Activated naive CD4-positive, alpha-beta T cell treated with anti-CD3 and anti-CD28 coated beads for 36 hours (primary cell): ENCODE measurements at regions not wholly inside any gene's neighbourhood (a gene's known extent, or its start where the extent isn't known, plus 50 kb on each side); places are given as distances from the start of the nearest gene placed in this dataset.

Source experiments
- CTCF ChIA-PET: fragments of 350-600 bp; sonication (Branson Sonifier 250); formaldehyde crosslinking; loops from one replicate; lab custom pipeline; 2021; ENCODE audit warnings: antibody characterized with exemption; lab: Charles Lee
- DNase-seq: peaks from one replicate; pipeline ENCODE4 v3.0.0-alpha.2; 2020
- H3K27ac Mint-ChIP-seq: one replicate; pipeline ENCODE4 v1.8.0; 2021; ENCODE audit warnings: mild to moderate bottlenecking, mixed read lengths
- H3K27me3 Mint-ChIP-seq: one replicate; pipeline ENCODE4 v1.8.0; 2021; ENCODE audit warnings: low read depth, mixed read lengths
- H3K36me3 Mint-ChIP-seq: one replicate; pipeline ENCODE4 v1.8.0; 2021; ENCODE audit warnings: low read depth, mixed read lengths
- H3K4me1 Mint-ChIP-seq: one replicate; pipeline ENCODE4 v1.8.0; 2021; ENCODE audit warnings: low read depth, mixed read lengths
- H3K4me3 Mint-ChIP-seq: one replicate; pipeline ENCODE4 v1.8.0; 2021; ENCODE audit warnings: mild to moderate bottlenecking, moderate library complexity, mixed read lengths
- H3K9me3 Mint-ChIP-seq: one replicate; pipeline ENCODE4 v1.8.0; 2021; ENCODE audit warnings: mixed read lengths
- intact Hi-C: fragments of 100-400 bp; cut with micrococcal nuclease; formaldehyde crosslinking; loops from one replicate; pipeline ENCODE4 v1.15.1; 2023

- DNase-seq, result no peak
- H3K9me3 Mint-ChIP-seq, result no peaks in the 10 kb centered on the region
- intact Hi-C loops, result no loop called here
- H3K27me3 Mint-ChIP-seq, result no peaks in the 10 kb centered on the region
- H3K4me1 Mint-ChIP-seq, result peaks cover 28% of the 10 kb centered on the region
- CTCF ChIA-PET, result interaction anchor here (3.6 kb wide), 1 partner anchor 24 kb away, joined by 16 read pairs; no protein-coding TSS in a partner anchor
- H3K4me3 Mint-ChIP-seq, result no peak overlapping the region
- no peaks in the 10 kb centered on the region for H3K36me3 Mint-ChIP-seq
- no peak overlapping the region for H3K27ac Mint-ChIP-seq
Measured at GRCh38 chr1:229203991-229204632, 66.8 kb upstream of the RAB4A start.

GRCh38 chr1:229204921-229205777 lies 65.8 kb upstream of the RAB4A start:
- Mint-ChIP-seq H3K27ac (no peak overlapping the region), H3K9me3 (no peaks in the 10 kb centered on the region), H3K36me3 (no peaks in the 10 kb centered on the region), H3K4me1 (peaks cover 30% of the 10 kb centered on the region), H3K4me3 (no peak overlapping the region), H3K27me3 (no peaks in the 10 kb centered on the region)
- CTCF ChIA-PET, result interaction anchor here (1.0 to 3.0 kb wide), 3 partner anchors 22 to 541 kb away, joined by 3 to 10 read pairs (median 3); no protein-coding TSS in a partner anchor
- DNase-seq, result peak; percentile 22
- intact Hi-C loops, result no loop called here

- H3K27ac Mint-ChIP-seq, result no peak overlapping the region
- H3K4me3 Mint-ChIP-seq, result no peak overlapping the region
- no peaks in the 10 kb centered on the region for H3K36me3 Mint-ChIP-seq
- H3K27me3 Mint-ChIP-seq, result no peaks in the 10 kb centered on the region
- no peak for DNase-seq
- no peaks in the 10 kb centered on the region for H3K9me3 Mint-ChIP-seq
- CTCF ChIA-PET, result interaction anchor here (1.0 to 3.0 kb wide), 3 partner anchors 21 to 541 kb away, joined by 3 to 10 read pairs (median 3); no protein-coding TSS in a partner anchor
- intact Hi-C loops, result no loop called here
- peaks cover 29% of the 10 kb centered on the region for H3K4me1 Mint-ChIP-seq
Measured at GRCh38 chr1:229205854-229206253, 65.1 kb upstream of the RAB4A start.

GRCh38 chr1:229207916-229208315 lies 63.0 kb upstream of the RAB4A start:
- H3K27ac Mint-ChIP-seq, result no peak overlapping the region
- intact Hi-C loops, result no loop called here
- H3K4me1 Mint-ChIP-seq, result peaks cover 27% of the 10 kb centered on the region

GRCh38 chr1:229208481-229208880 lies 62.4 kb upstream of the RAB4A start:
- CTCF ChIA-PET, result no interaction called here
- H3K9me3 Mint-ChIP-seq, result no peaks in the 10 kb centered on the region
- H3K27me3 Mint-ChIP-seq, result no peaks in the 10 kb centered on the region
- peaks cover 27% of the 10 kb centered on the region for H3K4me1 Mint-ChIP-seq
- H3K4me3 Mint-ChIP-seq, result no peak overlapping the region
- no peak overlapping the region for H3K27ac Mint-ChIP-seq
- DNase-seq, result no peak
- H3K36me3 Mint-ChIP-seq, result no peaks in the 10 kb centered on the region
- intact Hi-C loops, result no loop called here

More at GRCh38 chr1:229207916-229208315, 63.0 kb upstream of the RAB4A start:
- DNase-seq, result no peak
- H3K4me3 Mint-ChIP-seq, result no peak overlapping the region
- H3K36me3 Mint-ChIP-seq, result no peaks in the 10 kb centered on the region
- CTCF ChIA-PET, result no interaction called here
- H3K9me3 Mint-ChIP-seq, result no peaks in the 10 kb centered on the region
- no peaks in the 10 kb centered on the region for H3K27me3 Mint-ChIP-seq

- CTCF ChIA-PET, result interaction anchor here (0.5 kb wide), 1 partner anchor 45 kb away, joined by 3 read pairs; no protein-coding TSS in a partner anchor
- H3K9me3 Mint-ChIP-seq, result no peaks in the 10 kb centered on the region
- H3K27me3 Mint-ChIP-seq, result no peaks in the 10 kb centered on the region
- no peak overlapping the region for H3K27ac Mint-ChIP-seq
- H3K4me1 Mint-ChIP-seq, result peaks cover 23% of the 10 kb centered on the region
- no peak overlapping the region for H3K4me3 Mint-ChIP-seq
- H3K36me3 Mint-ChIP-seq, result no peaks in the 10 kb centered on the region
- intact Hi-C loops, result no loop called here
- DNase-seq, result no peak
Measured at GRCh38 chr1:229209386-229209785, 61.5 kb upstream of the RAB4A start.

GRCh38 chr1:229209816-229210215 lies 61.1 kb upstream of the RAB4A start:
- CTCF ChIA-PET, result no interaction called here
- H3K4me1 Mint-ChIP-seq, result peaks cover 19% of the 10 kb centered on the region
- H3K4me3 Mint-ChIP-seq, result no peak overlapping the region
- intact Hi-C loops, result no loop called here
- no peaks in the 10 kb centered on the region for H3K36me3 Mint-ChIP-seq
- no peaks in the 10 kb centered on the region for H3K9me3 Mint-ChIP-seq
- DNase-seq, result no peak
- no peaks in the 10 kb centered on the region for H3K27me3 Mint-ChIP-seq
- H3K27ac Mint-ChIP-seq, result no peak overlapping the region

GRCh38 chr1:229210844-229211243 lies 60.1 kb upstream of the RAB4A start:
- H3K36me3 Mint-ChIP-seq, result no peaks in the 10 kb centered on the region
- peaks cover 10% of the 10 kb centered on the region for H3K4me1 Mint-ChIP-seq
- intact Hi-C loops, result no loop called here
- H3K4me3 Mint-ChIP-seq, result no peak overlapping the region
- DNase-seq, result no peak
- no peak overlapping the region for H3K27ac Mint-ChIP-seq
- CTCF ChIA-PET, result no interaction called here
- no peaks in the 10 kb centered on the region for H3K27me3 Mint-ChIP-seq
- H3K9me3 Mint-ChIP-seq, result no peaks in the 10 kb centered on the region

GRCh38 chr1:229213797-229214196 lies 57.1 kb upstream of the RAB4A start:
- DNase-seq, result no peak
- Mint-ChIP-seq H3K4me3 (no peak overlapping the region), H3K9me3 (no peaks in the 10 kb centered on the region), H3K27me3 (no peaks in the 10 kb centered on the region), H3K4me1 (peaks cover 9% of the 10 kb centered on the region), H3K36me3 (no peaks in the 10 kb centered on the region), H3K27ac (no peak overlapping the region)
- intact Hi-C loops, result no loop called here
- CTCF ChIA-PET, result interaction anchor here (1.3 kb wide), 1 partner anchor 14 kb away, joined by 5 read pairs; no protein-coding TSS in a partner anchor

- H3K27ac Mint-ChIP-seq, result no peak overlapping the region
- no peaks in the 10 kb centered on the region for H3K27me3 Mint-ChIP-seq
- intact Hi-C loops, result no loop called here
- CTCF ChIA-PET, result interaction anchor here (2.1 kb wide), 1 partner anchor 10 kb away, joined by 11 read pairs; no protein-coding TSS in a partner anchor
- no peaks in the 10 kb centered on the region for H3K36me3 Mint-ChIP-seq
- no peaks in the 10 kb centered on the region for H3K4me1 Mint-ChIP-seq
- no peaks in the 10 kb centered on the region for H3K9me3 Mint-ChIP-seq
- DNase-seq, result no peak
- no peak overlapping the region for H3K4me3 Mint-ChIP-seq
Measured at GRCh38 chr1:229217716-229218115, 53.2 kb upstream of the RAB4A start.

- H3K27ac Mint-ChIP-seq, result no peak overlapping the region
- DNase-seq, result no peak
- H3K4me1 Mint-ChIP-seq, result no peaks in the 10 kb centered on the region
- no peaks in the 10 kb centered on the region for H3K36me3 Mint-ChIP-seq
- no peaks in the 10 kb centered on the region for H3K9me3 Mint-ChIP-seq
- intact Hi-C loops, result no loop called here
- CTCF ChIA-PET, result interaction anchor here (2.1 kb wide), 1 partner anchor 9 kb away, joined by 11 read pairs; no protein-coding TSS in a partner anchor
- no peak overlapping the region for H3K4me3 Mint-ChIP-seq
- no peaks in the 10 kb centered on the region for H3K27me3 Mint-ChIP-seq
Measured at GRCh38 chr1:229218612-229219025, 52.3 kb upstream of the RAB4A start.

- no peaks in the 10 kb centered on the region for H3K36me3 Mint-ChIP-seq
- intact Hi-C loops, result no loop called here
- CTCF ChIA-PET, result no interaction called here
Measured at GRCh38 chr1:229220163-229220846, 50.6 kb upstream of the RAB4A start.

More at GRCh38 chr1:229220163-229220846, 50.6 kb upstream of the RAB4A start:
- Mint-ChIP-seq H3K4me1 (no peaks in the 10 kb centered on the region), H3K27ac (no peak overlapping the region), H3K4me3 (no peak overlapping the region), H3K9me3 (no peaks in the 10 kb centered on the region), H3K27me3 (no peaks in the 10 kb centered on the region)
- DNase-seq, result no peak
